ENCODE measurements at regions not wholly inside any gene's neighbourhood (a gene's known extent, or its start where the extent isn't known, plus 50 kb on each side); places are given as distances from the start of the nearest gene placed in this dataset.
A peak's percentile ranks its signal among the peaks of the same experiment; 100 is the strongest.

DNA sequence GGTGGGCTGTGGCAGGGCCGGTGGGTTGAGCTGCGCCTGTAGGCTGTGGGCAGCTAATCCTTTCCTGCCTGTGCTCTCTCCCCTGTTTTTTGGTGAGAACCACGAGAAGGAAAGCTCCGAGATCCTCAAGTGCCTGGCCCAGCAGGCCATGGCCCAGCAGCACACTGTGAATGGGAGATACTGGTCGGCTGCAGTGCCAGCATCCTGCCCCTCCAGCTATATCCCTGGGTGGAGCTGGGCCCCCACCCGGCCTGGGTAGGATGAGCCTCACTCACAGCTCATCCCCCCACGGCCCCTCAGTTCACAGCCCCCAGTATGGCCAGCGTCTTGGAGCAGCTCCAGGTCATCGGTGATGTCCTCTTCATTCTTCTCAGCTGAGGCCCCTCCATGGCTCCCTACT is 164.4 kb upstream of the ZNF267 start:
- DNase-seq (ENCODE audit: low spot score), result no peak
- no peak overlapping the region for H3K4me3 ChIP-seq
- TF ChIP-seq, protein P1, sequence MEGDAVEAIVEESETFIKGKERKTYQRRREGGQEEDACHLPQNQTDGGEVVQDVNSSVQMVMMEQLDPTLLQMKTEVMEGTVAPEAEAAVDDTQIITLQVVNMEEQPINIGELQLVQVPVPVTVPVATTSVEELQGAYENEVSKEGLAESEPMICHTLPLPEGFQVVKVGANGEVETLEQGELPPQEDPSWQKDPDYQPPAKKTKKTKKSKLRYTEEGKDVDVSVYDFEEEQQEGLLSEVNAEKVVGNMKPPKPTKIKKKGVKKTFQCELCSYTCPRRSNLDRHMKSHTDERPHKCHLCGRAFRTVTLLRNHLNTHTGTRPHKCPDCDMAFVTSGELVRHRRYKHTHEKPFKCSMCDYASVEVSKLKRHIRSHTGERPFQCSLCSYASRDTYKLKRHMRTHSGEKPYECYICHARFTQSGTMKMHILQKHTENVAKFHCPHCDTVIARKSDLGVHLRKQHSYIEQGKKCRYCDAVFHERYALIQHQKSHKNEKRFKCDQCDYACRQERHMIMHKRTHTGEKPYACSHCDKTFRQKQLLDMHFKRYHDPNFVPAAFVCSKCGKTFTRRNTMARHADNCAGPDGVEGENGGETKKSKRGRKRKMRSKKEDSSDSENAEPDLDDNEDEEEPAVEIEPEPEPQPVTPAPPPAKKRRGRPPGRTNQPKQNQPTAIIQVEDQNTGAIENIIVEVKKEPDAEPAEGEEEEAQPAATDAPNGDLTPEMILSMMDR (IDR thresholded peaks at IDR 0.05), result no peak
- no peak overlapping the region for H3K27ac ChIP-seq

DNA sequence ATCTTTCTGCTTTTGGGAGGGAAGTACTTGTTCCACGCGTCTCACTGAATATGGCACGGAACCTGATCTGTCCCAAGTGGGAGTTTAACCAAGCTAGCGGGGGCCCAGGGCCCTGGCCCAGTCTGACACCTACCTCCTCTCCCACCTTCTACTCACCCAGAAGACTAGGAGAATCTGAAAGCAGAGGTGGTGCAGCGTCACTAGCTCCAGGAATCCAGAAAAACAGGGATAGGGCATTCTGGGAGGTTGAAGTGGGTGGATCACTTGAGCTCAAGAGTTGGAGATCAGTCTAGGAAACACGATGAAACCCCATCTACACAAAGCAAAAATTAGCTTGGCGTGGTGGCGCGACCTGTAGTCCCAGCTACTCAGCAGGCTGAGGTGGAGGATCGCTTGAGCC is 163.5 kb upstream of the ZNF267 start:
- TF ChIP-seq, protein P1 (IDR thresholded peaks at IDR 0.05), result no peak
- no peak for DNase-seq (ENCODE audit: low spot score)
- no peak overlapping the region for H3K27ac ChIP-seq

DNA sequence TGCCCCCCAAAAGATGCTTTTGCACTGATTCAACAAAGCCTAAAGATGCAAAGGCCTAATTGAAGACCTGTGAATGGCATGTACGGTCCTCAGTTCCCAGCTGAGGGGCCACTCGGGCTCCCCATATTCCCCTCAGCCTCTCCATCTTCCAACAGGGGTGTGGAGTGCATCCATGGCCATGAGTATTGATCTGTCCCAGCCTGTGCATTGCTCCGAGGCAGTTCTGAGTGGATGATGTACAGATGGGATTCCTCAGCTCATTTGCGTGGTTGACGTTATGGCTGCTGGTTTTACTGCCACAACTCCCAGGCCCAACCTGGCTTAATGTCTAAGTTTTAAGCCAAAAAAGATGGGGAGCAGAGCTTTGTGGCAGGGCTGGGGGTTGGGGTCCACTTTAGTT is 162.7 kb upstream of the ZNF267 start:
- H3K4me3 ChIP-seq, result no peak overlapping the region
- DNase-seq (ENCODE audit: low spot score), result no peak
- TF ChIP-seq, protein P1 (IDR thresholded peaks at IDR 0.05), result no peak

More for the DNA sequence above, 163.5 kb upstream of the ZNF267 start:
- no peak overlapping the region for H3K4me3 ChIP-seq

DNA sequence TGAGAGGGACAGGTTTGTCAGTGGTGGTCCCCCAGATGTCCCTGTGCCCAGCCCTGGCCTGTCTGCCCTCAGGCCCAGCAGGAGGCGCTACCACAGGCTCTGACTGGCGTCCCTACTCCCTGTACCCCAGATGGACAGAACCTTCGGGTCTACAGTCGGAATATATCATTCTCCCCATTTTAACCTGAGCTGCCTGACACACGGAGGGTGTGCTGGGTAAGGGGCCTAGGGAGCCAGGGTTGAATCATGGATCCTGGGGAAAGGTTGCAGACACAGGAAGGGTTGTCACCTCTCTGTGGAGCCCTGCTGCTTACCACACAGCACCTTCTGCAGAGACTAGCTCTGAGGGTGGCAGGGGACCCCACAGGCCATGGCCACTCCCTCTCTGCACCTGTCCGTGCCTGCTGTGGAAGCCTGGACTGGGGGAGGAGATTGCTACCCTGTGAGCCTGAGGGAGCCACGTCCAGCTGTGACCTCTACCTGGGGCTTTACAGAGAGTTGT is 162.2 kb upstream of the ZNF267 start:
- Histone ChIP-seq H3K27ac (no peak overlapping the region), H3K4me3 (no peak overlapping the region)
- DNase-seq (ENCODE audit: low spot score), result no peak
- TF ChIP-seq, protein P1 (IDR thresholded peaks at IDR 0.05), result no peak

More for the DNA sequence above, 162.7 kb upstream of the ZNF267 start:
- no peak overlapping the region for H3K27ac ChIP-seq

DNA sequence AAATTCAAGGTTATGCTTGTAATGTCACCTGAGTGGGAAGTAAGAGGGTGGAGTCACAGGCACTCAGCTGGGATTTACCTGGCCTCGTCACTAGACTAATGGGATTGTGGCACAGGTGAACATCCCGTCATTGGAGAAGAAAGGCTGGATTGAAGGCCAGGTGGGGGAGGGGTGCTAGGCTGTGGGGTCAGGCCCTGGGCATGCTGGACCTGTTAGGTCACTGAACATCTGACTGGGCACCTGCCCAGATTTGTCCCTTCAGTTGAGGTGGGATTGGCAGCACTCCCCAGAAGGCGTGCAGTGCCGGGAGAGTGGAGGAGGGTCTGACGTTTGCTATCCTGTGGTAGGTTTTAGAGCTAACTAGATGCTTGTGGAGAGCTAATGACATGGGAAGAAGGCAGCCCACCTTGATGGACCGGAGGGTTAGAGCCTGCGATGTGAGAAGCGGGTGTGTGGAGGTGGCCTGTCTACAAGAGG is 161.5 kb upstream of the ZNF267 start:
- Histone ChIP-seq H3K27ac (no peak overlapping the region), H3K4me3 (no peak overlapping the region)
- DNase-seq (ENCODE audit: low spot score), result no peak
- TF ChIP-seq, protein P1 (IDR thresholded peaks at IDR 0.05), result no peak

DNA sequence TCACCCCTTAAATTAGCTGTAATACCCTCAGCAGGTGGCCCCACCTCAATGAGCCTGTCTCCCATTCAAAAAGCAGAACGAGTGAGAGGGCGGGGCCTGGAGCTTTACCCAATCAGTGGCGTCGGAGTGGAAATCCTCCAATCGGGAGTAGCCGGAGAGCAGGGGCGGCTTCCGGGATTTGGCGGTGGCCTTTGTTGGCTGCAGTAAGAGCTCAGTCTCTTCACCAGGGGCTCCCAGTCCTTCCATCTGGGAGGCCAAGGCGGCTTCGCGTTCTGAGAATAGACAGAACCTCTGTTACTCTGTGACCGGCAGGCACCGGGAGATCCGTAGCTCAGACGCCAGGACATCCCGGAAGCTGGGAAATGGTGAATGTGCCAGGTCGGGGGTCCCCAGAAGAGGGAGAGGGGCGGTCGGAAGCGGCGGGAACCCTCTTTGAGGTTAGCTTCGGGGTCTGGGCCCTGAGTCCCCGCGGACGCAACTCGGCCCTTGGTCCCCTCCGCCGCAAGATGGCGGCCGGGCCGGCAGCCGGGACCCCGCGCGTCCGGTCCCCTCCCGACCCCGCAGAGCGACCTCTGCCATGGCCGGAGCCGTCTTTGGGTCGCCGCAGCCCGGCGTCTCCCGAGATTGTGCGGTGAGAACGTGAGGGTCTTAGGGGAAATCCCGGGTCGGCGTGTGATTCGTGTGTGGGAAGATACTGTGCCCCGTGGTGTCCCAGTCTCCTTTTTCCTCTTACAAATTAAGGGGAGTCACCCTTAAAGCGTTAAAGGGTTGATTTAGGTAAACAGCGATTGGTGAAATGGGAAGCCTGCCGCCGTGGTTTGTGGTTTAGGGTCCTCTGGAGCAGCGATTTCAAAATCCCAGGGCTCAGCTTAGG is 160.3 kb upstream of the ZNF267 start:
- Histone ChIP-seq H3K27ac (peak overlapping the region; percentile 92 to 96), H3K4me3 (peak overlapping the region; percentile 86)
- TF ChIP-seq, protein P1 (IDR thresholded peaks at IDR 0.05), result no peak
- peak; percentile 95 for DNase-seq (ENCODE audit: low spot score)

Data from coronary artery (tissue), 2 donors.